Neural cell (in vitro differentiated cells): ENCODE measurements at regions not wholly inside any gene's neighbourhood (a gene's known extent, or its start where the extent isn't known, plus 50 kb on each side); places are given as distances from the start of the nearest gene placed in this dataset.

Source experiments
- CTCF ChIP-seq: fragments of 450-650 bp; IDR thresholded peaks from 2 replicates; pipeline ENCODE4 v1.5.1; 2014; ENCODE audit warnings: antibody characterized with exemption, mild to moderate bottlenecking, moderate library complexity; ENCODE audit not compliant: poor library complexity, severe bottlenecking
- EP300 ChIP-seq: fragments of 450-650 bp; conservative IDR thresholded peaks from 2 replicates; pipeline ENCODE4 v1.6.1; 2014; ENCODE audit warnings: antibody characterized with exemption, mild to moderate bottlenecking, moderate library complexity; ENCODE audit not compliant: poor library complexity, severe bottlenecking
- EZH2 ChIP-seq: fragments of 200-600, 300-800 bp; shearing (Covaris generic), sonication (generic); IDR thresholded peaks from 2 replicates; pipeline ENCODE4 v1.6.1; 2014; ENCODE audit warnings: antibody characterized with exemption, low read length, borderline replicate concordance, mild to moderate bottlenecking; ENCODE audit not compliant: insufficient read depth, poor library complexity, severe bottlenecking
- RAD21 ChIP-seq: fragments of 450-650 bp; conservative IDR thresholded peaks from 2 replicates; pipeline ENCODE4 v1.6.1; 2014; ENCODE audit warnings: antibody characterized with exemption, mild to moderate bottlenecking, moderate library complexity

- TF ChIP-seq RAD21 (no peak), CTCF (no peak), EP300 (no peak), EZH2 (no peak)
These were observed 616.2 kb downstream of the RWDD3 start for GRCh38 chr1:95850165-95850649.
